ENCODE measurements at regions not wholly inside any gene's neighbourhood (a gene's known extent, or its start where the extent isn't known, plus 50 kb on each side); places are given as distances from the start of the nearest gene placed in this dataset.

DNA sequence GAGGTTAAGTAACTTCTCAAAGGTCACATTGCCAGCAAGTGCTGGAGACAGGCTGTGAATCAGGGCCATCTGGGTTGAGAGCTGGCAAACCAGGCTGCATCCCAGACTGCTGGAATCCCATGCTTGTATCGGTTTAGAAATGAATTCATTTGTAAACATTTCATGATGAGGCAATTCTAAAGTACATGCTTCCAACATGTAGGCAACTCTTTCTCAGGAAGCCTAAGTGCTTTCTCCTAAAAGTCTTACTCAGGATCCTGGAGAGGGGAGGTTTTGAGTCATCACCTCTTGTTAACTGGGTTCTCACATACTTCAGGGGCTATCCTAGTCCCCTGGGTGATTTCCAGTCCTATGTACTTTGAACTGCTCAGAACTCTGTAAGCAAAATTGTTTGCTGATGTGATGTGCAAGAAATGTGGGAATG, 416.5 kb downstream of the MEIS1 start:
- no peak for DNase-seq

DNA sequence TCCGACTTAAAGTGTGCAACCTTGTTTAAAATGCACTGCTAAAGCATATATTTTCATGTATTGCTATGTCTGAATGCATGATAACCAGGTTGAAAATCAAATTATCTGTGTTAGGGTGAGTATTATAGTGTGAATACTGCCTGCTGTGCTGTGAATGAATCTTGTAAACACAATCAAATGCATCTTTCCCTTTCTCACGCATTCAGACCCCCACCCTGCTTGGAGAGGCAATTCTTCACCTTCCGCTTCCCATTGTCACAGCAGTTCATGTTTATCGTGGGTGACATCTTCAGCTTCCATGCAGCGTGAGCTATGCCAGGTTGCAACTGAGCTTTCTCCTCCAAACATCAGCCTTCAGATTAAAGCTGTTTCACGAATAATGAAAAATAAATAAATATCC, 418.0 kb downstream of the MEIS1 start:
- no peak for DNase-seq

DNA sequence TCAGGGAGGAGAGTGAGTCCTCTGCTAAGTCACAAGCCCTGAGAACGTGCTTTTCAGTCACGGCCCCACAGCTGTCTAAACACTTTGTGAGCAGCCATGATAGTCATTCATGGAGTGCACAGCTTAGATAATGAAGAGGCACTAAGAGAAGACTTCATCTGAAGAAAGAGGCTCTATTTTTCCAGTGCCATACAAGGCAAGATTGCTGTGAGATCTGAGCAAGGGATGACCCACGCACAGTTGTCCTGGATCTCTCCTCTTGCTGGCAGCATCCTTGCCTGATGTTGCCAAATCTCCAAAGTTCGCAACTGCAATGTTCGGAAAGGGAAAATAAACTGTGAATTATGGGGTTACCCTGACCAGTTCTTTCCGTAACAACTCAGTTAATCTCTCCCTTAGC, 418.7 kb downstream of the MEIS1 start:
- no peak for DNase-seq

DNA sequence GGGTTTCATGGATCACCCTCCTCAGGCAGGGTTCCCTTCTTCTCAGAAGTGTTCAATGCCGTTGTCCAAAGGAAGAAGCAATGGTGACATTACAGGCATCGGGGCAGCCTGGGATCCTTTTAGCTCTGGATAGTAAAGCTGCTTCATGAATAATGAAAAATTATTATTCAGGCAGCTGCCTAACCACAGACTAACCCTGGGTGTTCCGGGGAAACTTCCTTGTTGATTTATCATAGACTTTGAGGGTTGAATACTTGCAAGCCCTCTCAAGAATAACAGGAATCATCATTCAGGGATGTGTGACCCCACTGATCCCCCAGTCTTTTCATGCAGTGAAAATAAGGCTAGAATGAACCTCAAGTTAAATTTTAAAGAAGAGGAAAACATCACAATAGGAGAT, 419.4 kb downstream of the MEIS1 start:
- no peak for DNase-seq

DNA sequence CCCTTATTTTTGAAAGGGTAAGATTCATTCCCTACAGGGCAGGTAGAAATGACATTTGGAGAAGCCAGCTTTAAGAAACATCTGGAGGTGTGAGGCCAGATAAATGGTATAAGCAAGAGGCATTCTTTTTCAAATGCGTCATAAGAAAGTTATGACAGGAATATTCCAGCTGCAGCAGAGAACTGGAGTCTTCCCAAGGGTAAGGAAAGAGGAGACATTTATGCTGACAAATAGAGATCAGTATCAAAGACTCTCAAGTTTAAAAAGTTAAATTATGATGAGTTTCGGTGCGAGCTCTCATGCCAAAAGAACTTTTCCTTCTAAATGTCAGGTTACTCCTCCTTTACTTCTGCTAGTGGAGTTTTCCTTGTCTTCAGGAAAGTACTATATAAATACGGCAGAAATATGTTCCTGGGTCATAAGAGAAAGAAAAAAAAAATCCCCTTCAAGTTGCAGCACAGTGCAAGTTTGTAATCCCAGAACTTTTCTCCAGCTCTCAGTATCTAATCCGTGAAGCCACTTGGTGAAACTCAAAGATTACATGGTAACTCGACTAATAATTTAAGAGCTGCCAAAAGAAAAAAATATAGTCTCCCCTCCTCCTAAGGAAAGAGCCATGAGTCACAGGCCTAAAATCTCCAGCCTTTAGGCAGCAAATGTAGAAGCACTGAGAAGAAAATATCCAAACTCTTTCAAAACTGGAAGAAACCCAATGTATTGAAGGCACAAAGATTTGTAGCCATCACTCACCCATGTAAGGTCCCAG, 428.1 kb downstream of the MEIS1 start:
- no peak for DNase-seq

DNA sequence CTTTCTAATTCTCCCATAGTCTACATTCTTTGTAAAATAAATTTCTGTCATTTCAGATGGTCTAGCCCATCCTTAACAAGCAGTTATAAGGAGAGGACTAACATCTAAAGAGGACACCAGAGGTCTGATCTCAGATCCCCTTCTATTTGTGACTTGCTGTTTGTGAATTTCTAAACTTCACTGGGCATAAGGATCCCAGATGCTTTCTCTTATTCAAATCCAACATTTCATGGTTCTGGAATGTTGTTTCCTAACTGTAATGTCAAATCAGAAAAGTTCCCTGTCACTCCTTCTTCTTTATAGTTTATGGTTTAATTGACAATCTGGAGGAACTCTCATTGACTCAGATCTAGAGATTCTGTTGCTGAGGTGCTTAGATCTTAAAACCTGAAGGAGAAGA, 430.2 kb downstream of the MEIS1 start:
- no peak for DNase-seq

DNA sequence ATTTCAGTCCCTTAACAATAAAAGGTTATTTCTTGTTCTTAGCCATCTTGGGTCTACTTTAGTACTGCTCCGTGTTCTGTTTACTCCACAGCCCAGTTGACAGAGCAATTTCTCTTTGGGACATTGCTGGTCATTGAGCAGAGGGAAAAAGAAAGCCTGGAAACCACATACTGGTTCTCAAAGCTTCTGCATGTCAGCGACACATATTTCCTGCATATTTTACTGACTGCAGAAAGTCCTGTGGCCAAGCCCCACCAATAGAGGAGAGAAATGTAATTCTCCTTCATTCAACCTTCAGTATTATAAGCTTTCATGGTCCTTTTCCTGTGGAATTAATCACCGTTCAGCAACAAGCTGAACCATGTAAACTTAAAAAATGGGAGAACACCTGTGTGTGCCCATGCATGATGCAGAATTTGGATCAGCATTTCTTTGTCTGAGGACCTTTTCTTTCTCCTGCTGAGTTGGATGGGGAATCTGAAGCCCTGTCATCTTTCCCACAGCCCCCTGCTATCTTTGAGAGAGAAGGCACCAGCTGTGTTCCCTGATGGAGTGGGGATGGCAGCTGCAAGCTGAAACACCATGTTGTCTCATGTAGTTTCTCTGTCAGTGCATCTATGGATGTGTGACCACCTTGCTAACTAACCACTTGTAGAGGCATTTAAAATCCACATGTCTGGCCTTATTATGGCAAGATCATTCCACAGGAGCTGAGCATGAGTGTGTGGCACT, 431.6 kb downstream of the MEIS1 start:
- DNase-seq: no peak

DNA sequence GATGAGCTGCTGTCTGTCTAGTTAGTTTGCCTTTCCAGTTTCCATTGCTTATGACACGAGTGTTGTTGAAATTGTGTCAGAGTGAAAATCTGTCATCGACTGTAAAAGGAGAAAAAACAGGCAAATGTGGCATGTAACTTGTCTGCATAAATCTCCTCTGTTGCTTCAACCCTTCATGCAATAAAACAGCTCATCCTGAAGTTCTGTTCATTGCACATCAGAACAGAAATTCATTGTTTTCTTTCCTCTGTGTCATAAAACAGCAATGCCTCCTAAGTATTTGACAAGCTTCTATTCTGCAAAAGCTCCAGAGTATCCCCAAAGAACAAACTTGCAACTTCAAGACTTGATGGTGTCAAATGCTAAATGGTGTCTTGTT, 432.1 kb downstream of the MEIS1 start:
- DNase-seq: no peak

DNA sequence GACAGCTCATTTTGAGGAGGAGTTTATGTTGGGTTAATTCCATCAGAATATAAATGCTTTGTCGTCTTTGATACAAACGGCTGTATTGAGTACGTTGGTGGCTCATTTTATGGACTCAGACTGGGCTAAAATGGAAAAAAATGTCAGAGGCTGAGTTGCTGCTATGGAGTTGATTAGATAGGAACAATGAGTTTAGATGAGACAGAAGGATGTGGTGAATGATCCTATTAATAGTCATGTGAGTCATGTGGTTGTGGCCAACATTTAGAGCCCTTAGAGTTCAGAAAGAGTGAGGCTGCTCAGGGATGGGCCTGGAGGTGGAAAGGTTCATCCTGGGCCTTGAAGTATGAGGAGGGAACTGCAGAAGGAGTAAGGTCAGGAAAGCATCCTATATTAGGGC, 434.2 kb downstream of the MEIS1 start:
- DNase-seq: no peak

DNA sequence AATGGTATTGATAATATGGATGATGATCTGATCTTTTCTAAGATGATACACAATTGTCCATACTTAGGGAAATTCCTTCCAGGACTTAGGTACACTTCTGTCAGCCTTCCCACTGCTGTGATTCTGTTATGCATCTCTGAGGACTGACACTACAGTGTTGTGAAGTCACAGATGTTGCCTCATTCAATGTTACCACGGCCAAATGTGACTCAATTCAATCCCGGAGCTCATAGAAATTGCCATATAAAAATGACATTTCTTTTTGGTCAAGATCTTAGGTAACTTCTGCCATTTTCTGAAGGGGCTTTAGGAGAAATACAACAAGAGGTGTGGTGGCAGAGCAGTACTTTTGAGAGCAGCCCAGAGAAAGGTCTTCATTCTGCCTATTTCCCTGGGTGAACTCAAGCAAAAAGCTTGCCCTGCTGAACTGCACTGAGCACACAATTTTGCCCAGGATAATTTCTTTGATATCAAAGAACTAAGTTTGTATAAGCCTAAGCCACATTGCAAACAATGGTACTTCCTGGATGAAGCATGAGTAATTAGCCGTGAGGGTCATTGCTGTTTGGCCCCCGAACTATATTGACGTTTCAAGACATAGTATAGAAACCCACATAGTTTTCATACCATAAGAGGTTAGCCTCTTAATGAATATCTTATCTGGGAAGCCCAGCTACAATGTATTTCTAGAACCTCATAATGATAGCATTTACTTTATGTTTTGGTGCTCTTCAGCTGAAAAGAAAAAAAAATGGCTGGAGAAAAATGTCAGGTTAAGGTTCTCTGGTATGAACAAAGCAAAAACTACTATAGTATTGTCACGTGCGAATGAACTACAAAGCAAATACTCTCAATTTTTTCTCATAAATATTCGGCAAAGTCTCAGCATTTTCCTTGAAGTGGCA, 437.4 kb downstream of the MEIS1 start:
- DNase-seq: no peak

DNA sequence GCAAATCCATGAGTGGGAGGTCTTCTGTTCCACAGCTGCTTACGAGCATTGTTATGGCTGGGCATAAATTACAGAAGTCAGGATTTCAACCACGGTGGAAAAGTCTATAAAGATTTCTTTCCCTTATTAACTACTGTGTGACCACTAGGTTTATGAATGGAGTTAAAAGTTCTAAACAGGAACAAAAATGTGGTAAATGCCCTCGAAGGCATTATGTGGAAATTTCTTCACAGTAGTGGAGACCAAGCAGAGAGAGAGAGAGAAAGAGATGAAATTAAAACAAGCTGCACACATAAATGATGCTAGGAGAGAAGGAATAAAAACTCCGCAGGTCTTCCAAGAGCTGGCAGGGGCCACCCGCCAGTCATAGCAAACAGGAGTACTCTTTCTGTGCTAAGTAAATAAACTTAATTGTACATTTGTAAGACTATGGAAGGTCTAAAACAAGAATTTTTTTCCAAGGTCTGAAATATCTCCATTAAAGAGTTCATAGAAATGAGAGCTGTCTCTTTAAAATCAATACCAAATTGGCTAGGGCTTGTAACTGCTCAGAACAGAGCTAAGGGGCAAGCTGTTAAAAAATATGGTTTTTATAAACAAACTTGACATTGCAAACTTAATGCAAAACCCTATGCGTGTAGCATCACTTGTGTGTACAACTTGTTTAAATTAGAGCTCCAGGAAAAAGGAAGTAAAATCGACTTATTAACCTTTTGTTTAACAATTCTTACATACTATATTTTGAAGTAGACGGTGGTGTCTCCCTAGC, 438.2 kb downstream of the MEIS1 start:
- DNase-seq: no peak

DNA sequence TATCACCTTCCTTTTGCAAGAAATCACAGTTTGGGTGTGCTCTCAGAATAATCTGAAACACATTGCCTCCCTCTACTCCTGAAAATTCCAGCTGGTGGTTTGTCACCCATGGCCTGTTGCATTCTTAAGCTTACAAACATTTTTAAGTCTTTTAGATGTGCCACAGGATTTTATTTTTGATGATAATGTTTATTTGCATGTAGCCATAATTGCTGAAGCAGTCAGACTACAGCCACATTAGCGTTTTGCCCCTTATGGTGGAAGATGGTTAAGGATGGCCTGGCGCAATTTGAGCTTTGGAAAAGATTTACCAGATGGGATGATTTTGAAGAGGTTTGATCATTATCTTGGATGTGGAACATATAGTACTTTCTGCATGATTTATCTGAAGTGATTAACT, 439.5 kb downstream of the MEIS1 start:
- no peak for DNase-seq

DNA sequence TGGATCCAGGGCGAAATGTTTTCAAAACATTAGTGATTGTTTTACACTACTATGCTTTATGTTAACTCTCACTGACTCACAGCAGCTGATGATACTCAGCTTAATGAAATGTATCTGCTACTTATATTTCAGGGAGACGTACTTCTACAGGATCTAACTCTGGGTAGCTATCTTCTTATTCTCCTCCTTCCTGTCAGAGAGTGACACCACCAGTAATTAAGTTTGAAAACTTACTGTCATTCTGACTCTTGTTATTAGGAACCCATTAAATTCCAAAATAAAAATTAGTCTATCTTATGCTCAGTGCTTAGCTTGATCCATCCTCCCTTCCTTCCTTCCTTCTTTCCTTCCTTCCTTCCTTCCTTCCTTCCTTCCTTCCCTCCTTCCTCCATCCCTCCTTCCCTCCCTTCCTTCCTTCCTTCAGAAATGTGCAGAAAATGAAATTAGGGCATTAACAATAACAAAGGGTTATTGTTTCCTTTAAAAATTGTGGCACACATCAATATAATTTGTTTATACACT, 441.1 kb downstream of the MEIS1 start:
- DNase-seq: no peak

DNA sequence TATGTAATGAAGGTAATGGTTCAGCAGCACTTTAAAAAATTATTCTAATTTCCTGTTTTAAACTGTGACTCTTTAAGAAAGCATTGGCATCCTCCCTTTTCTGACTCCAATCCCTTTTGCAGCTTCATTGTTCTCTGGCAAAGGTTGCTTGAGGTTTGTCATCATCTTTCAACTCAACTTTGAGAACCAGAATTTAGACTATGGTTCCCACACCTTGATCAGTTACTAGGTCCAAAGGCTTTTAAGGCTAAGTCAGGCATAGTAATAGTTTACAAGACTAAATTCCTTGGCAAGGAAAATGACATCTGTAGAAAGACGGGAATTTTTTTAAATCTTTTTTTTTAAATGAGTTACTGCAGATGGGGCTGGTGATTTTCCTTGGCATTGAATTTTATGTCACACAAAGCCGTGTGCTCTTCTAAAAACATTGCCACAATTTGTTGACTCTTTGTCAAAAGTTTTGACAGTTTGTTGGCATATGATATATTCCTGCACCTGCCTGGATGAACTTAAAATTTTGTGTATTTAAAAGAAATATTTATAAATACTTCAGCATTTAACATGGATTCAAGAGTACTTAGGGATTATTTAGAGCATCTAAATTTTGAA, 451.0 kb downstream of the MEIS1 start:
- no peak for DNase-seq

DNA sequence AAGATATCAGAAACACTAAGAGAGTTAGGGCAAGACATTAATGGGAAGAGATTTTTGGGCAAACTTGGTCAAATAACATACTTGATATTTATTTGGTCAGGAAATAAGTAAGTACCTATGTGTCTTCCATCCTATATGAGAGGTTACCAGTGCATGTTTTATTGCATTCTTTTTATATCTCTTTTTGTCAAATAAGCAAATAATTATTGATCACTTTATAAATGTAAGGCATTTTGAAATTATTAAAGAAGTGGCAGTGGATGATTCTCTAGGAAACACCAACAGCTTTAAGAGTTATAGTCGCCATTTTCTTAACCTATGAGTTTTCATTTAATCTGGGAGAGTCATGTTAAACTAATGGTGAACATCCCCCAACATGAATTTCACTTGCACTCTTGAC, 453.3 kb downstream of the MEIS1 start:
- no peak for DNase-seq

DNA sequence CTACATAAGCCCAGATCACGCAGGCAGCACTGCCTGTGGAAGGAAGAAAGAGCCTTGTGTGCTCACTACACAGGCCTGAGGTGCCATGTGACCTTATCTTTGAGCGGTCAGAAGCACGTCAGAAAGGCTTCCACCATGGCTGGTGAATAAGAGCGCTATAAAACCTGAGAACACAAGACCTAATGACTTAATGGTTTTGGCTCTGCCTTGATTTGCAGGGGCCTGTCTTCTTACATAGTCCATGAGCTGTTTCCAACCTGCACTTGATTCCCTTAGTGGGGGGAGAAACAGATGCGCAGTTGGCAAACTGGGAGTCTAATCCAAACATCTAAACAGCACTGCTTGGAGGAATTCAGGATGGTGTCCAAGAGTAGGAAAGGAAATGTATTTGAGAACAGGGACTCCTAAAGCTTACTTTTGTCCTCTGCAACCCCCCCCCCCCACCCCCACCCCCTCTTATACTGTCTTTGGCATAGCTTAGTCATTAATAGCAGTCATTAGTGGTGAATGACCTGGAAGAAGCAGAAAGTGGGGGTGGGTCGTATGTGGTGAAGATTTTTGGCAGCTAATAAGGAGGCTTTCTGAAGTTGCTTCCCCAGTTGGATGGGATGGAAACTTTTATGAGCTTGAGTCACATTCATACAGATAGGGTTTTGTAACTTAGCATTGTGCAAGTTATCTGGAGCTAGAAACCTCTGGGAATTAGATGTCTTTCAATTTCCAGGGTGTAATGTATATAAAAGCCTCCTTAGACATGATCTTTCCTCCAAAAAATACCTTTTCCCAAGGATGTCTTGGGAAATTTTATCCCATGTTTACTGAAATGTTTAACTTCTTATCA, 454.1 kb downstream of the MEIS1 start:
- no peak for DNase-seq

DNA sequence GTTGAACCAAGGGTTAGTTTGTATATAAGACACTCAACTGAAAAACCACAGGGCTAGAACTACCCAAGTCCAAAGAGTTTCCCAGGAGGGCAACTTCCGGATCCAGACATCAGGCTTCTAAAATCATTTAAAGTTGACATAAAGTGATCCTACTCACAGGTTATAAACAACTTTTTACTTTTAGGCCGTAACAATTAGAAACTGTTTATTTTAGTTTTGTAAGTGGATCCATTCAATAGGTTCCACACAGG, 454.6 kb downstream of the MEIS1 start:
- no peak for DNase-seq

DNA sequence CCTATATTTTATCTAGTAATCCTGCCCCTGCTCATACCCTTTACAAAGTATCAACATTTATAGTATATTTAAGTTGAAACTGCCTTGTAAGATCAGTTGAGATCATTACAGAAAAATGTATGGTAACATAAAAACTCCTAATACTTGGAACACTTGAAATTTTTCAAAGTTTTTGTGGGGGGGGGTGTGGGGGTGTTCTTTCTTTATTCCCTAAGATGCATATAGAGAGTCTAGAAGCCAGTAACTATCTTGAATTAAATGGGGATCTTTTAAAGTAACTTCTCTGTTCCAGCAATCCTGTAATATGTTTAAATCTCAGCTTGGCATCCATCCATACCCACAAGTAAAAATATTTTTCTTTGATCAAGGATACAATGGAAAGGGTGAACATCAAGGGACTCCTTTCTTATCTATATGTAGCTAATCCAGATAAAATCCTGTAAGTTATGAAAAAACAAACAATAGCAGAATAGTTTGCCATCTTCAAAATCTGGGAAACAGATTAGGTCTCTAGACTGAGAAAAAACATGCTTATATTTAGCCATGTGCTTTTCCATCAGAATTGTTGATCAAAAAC, 455.3 kb downstream of the MEIS1 start:
- DNase-seq: no peak

DNA sequence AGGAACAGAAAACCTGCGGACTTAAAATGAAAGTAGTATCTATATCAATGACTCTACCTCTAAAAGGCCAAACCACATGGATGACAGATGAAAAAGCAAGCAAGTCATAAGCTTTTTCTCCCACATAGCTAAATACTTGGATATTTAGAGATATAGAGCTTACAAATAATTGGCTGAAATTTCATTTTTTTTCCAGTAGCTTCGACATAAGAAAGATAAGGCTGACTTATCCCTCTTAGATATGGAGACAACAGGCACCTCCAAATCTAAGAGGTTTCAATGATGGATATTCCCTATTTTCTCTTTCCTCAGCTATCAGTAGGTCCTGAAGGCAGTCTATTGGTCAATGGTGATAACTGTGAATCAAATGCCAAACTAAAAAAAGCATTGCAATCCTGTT, 460.3 kb downstream of the MEIS1 start:
- DNase-seq: no peak

DNA sequence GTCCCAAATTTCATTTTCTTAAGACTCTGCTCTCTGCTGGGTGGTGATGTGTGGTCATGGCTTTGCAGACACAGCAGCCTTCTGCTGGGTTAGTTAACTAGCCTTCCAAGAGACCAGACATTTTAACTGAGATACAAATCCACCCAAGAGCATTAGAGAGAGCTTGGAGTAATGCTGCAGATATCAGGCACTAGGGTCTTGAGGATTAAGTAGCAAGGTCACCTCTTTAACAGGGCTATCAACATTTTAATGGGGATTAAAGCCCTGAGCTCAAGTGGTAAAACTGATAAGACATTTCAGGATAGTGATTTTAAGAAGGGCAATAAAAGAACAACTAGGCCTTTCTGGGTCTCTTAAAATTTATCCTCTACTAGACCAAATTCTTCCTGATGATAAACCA, 461.2 kb downstream of the MEIS1 start:
- no peak for DNase-seq

DNA sequence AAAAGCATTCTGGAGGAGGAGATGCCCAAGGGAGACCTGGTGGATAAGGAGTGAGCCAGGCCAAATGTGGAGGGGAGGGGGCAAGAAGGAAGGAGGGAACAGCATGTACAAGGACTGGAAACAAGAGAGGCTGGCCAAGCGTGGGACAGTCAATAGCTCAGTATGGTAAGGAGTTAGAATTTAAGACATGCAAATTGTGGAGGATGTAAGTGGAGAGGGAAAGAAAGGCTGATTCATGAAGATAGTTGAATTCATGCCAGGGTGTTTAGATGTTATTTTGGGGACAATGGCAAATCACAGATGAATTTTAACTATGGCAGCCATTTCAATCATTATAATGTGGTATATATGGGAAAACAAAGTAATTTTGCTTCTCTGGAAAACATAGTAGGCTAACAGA, 462.3 kb downstream of the MEIS1 start:
- DNase-seq: no peak

Measured in AML-193 (cell line).